IPS DF 6.9 (cell line): ENCODE measurements at regions not wholly inside any gene's neighbourhood (a gene's known extent, or its start where the extent isn't known, plus 50 kb on each side); places are given as distances from the start of the nearest gene placed in this dataset.

ENCODE experiments used
- DNase-seq: peaks from one replicate; pipeline ENCODE4 v3.0.0-alpha.2; 2013; ENCODE audit warnings: low read depth, low spot score
- H3K27ac ChIP-seq: one replicate; pipeline ENCODE4 v1.5.1; 2013; ENCODE audit warnings: low read length, control low read depth
- H3K27me3 ChIP-seq: 2 replicates; pipeline ENCODE4 v1.6.1; 2013; ENCODE audit warnings: mild to moderate bottlenecking, low read length; ENCODE audit not compliant: control insufficient read depth, insufficient read depth
- H3K36me3 ChIP-seq: 2 replicates; pipeline ENCODE4 v1.6.1; 2013; ENCODE audit warnings: low read length; ENCODE audit not compliant: control insufficient read depth, insufficient read depth
- H3K4me1 ChIP-seq: 2 replicates; pipeline ENCODE4 v1.6.1; 2013; ENCODE audit warnings: low read length; ENCODE audit not compliant: control insufficient read depth, insufficient read depth
- H3K4me3 ChIP-seq: 2 replicates; pipeline ENCODE4 v1.5.1; 2013; ENCODE audit warnings: mild to moderate bottlenecking, low read length
- H3K9me3 ChIP-seq: 2 replicates; pipeline ENCODE4 v1.6.1; 2013; ENCODE audit warnings: low read length, inconsistent platforms; ENCODE audit not compliant: control insufficient read depth, insufficient read depth
- WGBS: extraction: QIAGEN DNeasy Blood & Tissue Kit; methylation state at CpG from one replicate; pipeline ENCODE4 v1.1.7; 2013; ENCODE audit warnings: mixed read lengths, missing lambda C conversion rate; ENCODE audit not compliant: insufficient read length, insufficient coverage; 5-methylcytosine and 5-hydroxymethylcytosine counted together

DNA sequence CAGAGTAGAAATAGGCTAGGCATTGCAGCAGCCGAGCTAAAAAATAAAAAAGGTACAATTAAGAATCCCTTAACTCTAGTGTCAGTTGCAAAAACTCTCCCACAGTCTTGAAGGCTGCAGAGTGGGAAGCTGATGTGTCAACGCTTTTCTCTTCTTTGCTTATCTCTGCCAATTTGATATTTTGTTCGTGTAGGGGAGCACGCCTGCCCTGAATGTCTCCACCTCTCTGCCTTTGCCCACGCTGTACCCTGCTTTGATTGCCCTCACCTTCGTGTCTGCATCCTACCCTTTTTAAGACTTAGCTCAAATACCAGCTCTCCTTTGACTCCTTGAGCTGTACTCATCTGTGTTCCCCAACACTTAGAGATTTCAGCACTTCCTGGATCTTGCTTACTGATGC is 155.4 kb upstream of the CADPS start:
- no CpG with 5 or more reads among the region's 6 CpGs for WGBS
- Histone ChIP-seq H3K27me3 (no peaks in the 10 kb centered on the region), H3K9me3 (no peaks in the 10 kb centered on the region), H3K4me3 (no peak overlapping the region), H3K36me3 (no peaks in the 10 kb centered on the region; the same call in 1 of the 2 replicates), H3K27ac (no peak overlapping the region), H3K4me1 (no peaks in the 10 kb centered on the region; the same call in 1 of the 2 replicates)
- no peak for DNase-seq

DNA sequence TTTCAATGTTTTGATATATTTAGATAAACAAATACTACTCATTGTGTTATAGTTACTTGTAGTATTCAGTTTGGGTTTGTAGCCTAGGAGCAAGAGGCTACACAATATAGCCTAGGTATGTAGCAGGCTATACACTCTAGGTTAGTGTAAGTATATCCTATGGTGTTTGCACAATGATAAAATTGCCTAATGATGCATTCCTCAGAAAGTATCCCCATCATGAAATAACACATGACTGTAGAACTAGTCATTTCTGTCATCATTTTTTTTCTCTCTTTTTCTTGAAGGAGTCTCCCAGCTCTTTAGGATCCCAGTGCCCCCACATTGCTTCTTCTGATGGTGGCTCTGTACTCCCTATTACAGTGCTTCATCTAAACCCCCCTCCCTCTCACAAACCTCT is 157.7 kb upstream of the CADPS start:
- Histone ChIP-seq H3K27ac (no peak overlapping the region), H3K9me3 (no peaks in the 10 kb centered on the region), H3K27me3 (no peaks in the 10 kb centered on the region), H3K4me1 (no peaks in the 10 kb centered on the region; the same call in 1 of the 2 replicates), H3K36me3 (no peaks in the 10 kb centered on the region; the same call in 1 of the 2 replicates), H3K4me3 (no peak overlapping the region)
- DNase-seq = no peak

DNA sequence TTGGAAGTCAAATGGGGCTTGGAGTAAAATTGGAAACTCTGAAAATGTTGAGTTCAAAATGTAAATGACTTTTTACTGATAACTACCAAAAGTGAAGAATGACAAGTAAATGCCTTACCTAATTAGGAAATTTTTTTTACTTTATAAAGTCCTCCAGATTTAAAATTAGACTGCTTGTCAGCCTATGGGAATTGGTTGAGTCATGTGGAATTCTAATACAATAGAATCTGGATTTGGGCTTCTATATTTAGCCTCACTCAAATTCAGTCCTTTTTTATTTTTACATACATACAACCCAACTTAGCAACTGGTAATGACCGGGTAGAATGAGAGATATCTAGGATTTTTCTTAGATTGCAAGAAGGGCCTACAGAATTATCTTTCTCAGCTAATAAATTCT is 158.9 kb upstream of the CADPS start:
- H3K4me1 ChIP-seq = no peaks in the 10 kb centered on the region; the same call in 1 of the 2 replicates
- H3K4me3 ChIP-seq = no peak overlapping the region
- H3K36me3 ChIP-seq = no peaks in the 10 kb centered on the region; the same call in 1 of the 2 replicates
- H3K27ac ChIP-seq = no peak overlapping the region
- no CpG with 5 or more reads among the region's 1 CpG for WGBS
- H3K27me3 ChIP-seq = no peaks in the 10 kb centered on the region
- no peaks in the 10 kb centered on the region for H3K9me3 ChIP-seq
- DNase-seq = no peak

DNA sequence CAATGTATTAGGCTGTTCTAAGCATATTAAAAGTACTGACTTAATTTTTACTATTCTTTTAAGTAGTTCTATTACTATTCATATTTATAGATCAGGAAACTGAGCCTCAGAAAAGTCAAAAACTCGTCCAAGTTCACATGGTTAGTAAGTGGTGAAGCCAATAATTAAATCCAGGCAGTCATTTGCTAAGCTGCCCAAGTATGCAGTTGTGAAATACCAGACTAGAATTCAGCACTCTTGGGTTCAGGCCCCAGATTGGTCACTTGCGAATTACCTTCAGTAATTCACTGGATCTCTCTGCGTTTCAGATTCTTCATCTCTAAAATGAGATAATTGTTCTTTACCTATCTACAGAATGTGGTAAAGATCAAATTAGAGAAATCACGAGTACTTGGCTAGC is 161.9 kb upstream of the CADPS start:
- DNase-seq = no peak
- Histone ChIP-seq H3K36me3 (no peaks in the 10 kb centered on the region; the same call in 1 of the 2 replicates), H3K27ac (no peak overlapping the region), H3K9me3 (no peaks in the 10 kb centered on the region), H3K4me1 (no peaks in the 10 kb centered on the region; the same call in 1 of the 2 replicates), H3K4me3 (no peak overlapping the region), H3K27me3 (no peaks in the 10 kb centered on the region)
- WGBS = no CpG with 5 or more reads among the region's 4 CpGs

DNA sequence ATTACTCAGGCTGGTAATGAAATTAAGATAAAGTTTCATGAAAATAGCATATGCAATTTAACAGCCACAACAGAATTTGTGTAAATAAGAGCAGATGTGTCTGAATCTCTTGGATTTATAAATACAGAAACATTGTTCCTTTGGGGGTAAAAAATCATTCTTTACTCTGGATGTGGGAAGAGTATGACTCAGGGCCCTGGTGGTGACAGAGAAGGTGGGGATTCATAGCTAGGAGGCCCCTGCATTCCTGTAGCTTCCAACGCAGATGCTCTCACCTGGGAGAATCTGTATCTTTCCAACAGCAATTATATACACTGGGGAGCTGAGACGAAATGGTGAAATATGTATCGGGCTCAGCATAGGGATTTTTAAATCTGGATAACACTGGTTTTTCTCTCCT is 167.6 kb upstream of the CADPS start:
- WGBS = no CpG with 5 or more reads among the region's 3 CpGs
- Histone ChIP-seq H3K27ac (no peak overlapping the region), H3K36me3 (no peaks in the 10 kb centered on the region; the same call in 1 of the 2 replicates), H3K4me1 (peaks cover 1% of the 10 kb centered on the region; the same call in 1 of the 2 replicates), H3K4me3 (no peak overlapping the region), H3K27me3 (no peaks in the 10 kb centered on the region), H3K9me3 (no peaks in the 10 kb centered on the region)
- DNase-seq = no peak

DNA sequence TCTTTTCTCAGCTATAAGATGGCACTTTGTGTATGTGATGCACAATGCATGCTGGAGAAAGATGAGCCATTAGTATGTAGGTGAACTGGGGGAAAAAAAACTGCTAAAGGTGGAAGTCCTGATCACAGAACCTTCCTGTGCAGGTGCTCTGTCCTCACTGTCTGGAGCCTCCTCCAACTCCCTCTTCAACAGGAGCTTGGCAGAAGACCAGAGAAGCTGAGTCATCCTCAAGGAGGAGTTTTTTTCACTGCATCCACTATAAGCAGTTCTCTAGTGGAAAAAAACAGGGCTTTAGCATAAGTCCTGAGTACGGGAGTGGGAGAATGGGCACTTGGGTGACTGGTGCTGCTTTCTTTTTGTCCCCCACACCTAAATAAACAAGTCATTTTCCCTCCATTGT is 168.4 kb upstream of the CADPS start:
- no CpG with 5 or more reads among the region's 1 CpG for WGBS
- Histone ChIP-seq H3K4me3 (no peak overlapping the region), H3K4me1 (peaks cover 1% of the 10 kb centered on the region; the same call in 1 of the 2 replicates), H3K36me3 (no peaks in the 10 kb centered on the region; the same call in 1 of the 2 replicates), H3K27me3 (no peaks in the 10 kb centered on the region), H3K9me3 (no peaks in the 10 kb centered on the region), H3K27ac (no peak overlapping the region)
- DNase-seq = no peak

DNA sequence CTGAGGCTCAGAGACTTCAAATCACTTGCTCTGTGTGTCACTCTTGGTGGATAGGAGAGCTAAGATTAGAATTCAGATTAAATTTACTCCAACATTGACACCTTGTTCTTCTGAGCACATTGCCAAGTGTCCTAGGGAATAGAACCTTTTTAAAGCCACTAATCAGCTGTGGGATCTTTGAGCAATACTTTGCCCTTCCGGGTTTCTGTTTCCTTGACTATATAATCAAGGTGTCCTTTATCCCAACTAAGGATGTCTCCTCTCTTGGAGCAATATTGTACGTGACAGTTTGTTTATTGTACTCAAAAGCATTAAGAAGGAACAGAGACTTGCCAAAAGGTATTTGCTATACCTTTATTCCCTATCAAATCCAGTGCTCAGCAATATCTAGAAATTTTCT is 170.9 kb upstream of the CADPS start:
- Histone ChIP-seq H3K27ac (no peak overlapping the region), H3K9me3 (no peaks in the 10 kb centered on the region), H3K4me1 (peaks cover 1% of the 10 kb centered on the region; the same call in 1 of the 2 replicates), H3K4me3 (no peak overlapping the region), H3K36me3 (no peaks in the 10 kb centered on the region; the same call in 1 of the 2 replicates), H3K27me3 (no peaks in the 10 kb centered on the region)
- no peak for DNase-seq
- no CpG with 5 or more reads among the region's 2 CpGs for WGBS

DNA sequence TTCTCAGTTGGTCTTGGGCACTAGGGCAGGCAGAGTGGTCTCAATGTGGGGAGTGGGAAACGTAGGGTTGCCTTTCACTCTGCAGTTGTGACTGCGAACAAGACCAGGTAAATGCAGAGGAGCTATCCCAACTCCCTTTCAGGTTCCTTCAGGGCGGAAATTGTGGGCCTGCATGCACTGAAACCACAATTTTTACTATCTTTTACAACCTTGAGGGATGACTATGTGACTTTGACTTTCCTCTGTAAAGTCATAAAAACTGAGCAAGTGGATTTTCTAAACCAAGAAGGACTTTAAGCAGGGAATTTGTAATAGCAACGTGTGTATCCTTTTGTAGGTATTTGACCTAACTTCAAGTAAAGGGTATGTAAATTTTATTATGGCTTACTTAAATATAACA is 171.4 kb upstream of the CADPS start:
- no peaks in the 10 kb centered on the region for H3K36me3 ChIP-seq
- no CpG with 5 or more reads among the region's 4 CpGs for WGBS
- H3K27me3 ChIP-seq = no peaks in the 10 kb centered on the region
- H3K9me3 ChIP-seq = no peaks in the 10 kb centered on the region
- H3K4me3 ChIP-seq = no peak overlapping the region
- DNase-seq = no peak
- H3K27ac ChIP-seq = no peak overlapping the region
- H3K4me1 ChIP-seq = peaks cover 1% of the 10 kb centered on the region; the same call in 1 of the 2 replicates

DNA sequence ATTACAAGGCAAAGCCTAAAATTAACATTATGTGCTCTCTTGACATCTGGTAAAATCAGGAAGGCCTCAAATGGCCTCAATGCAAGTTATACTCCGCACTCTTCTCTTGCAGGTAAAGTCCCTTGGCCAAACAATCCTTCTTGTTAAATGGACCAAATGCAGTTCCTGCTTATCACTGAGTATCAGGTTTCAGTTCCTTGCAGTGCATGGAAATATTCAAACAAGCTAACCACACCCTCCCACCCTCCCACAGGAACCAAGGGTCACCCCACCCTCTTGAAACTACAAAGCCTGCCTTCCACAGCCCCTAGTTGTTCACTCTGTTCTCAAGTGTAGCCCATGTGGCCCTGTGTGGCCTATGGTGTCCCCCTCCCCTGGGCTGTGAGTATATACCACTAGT is 171.9 kb upstream of the CADPS start:
- H3K36me3 ChIP-seq = no peaks in the 10 kb centered on the region
- no peak overlapping the region for H3K4me3 ChIP-seq
- peaks cover 1% of the 10 kb centered on the region; the same call in 1 of the 2 replicates for H3K4me1 ChIP-seq
- no peak overlapping the region for H3K27ac ChIP-seq
- no peak for DNase-seq
- H3K9me3 ChIP-seq = no peaks in the 10 kb centered on the region
- no peaks in the 10 kb centered on the region for H3K27me3 ChIP-seq
- WGBS = no CpG with 5 or more reads among the region's 1 CpG

DNA sequence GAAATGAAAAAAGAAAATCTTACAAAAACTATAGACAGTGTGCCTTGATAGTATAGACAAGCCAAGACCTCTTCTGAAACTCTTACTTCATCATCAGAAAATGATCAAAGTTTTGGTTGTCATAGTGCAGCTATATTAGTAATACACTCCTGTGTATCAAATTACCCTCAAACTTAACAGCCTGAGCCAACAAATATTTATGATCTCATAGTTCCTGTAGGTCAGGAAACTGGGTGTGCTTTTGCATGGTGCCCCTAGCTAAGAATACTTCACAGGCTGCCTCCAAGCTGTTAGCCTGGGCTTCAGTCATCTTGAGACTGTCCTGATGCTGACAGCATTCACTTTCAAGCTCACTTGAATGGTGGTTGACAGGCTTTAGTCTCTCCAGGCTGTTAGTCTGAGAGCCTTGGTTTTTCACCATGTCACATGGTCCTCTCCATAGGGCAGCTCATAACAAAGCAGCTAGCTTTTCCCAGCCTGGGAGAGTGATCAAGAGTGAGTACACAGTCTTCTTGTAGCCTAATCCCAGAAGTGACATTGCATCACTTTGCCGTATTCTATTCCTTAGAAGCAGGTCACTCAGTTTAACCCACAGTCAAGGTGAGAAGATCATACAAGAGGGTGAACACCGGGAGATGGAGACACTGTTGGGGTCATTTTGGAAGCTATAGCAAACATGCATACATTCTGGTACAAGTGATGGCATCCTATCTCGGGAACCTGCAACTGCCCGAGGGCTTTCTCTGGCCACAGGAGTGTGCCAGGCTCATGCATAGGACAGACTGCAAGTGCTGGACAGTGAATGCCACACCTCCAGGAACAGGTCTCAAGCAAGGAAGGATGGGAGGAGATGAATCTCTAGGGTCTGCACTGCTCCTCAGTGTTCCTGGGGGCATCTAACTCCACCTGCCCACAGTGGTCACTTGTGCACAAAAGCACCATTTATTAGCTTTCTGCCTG is 173.4 kb upstream of the CADPS start:
- no peaks in the 10 kb centered on the region for H3K27me3 ChIP-seq
- H3K27ac ChIP-seq = no peak overlapping the region
- H3K36me3 ChIP-seq = no peaks in the 10 kb centered on the region
- no peak overlapping the region for H3K4me3 ChIP-seq
- no peak for DNase-seq
- WGBS = no CpG with 5 or more reads among the region's 4 CpGs
- H3K9me3 ChIP-seq = no peaks in the 10 kb centered on the region
- H3K4me1 ChIP-seq = peaks cover 1% of the 10 kb centered on the region; the same call in 1 of the 2 replicates
